Astrocyte of the hippocampus (primary cell): ENCODE measurements at regions not wholly inside any gene's neighbourhood (a gene's known extent, or its start where the extent isn't known, plus 50 kb on each side); places are given as distances from the start of the nearest gene placed in this dataset.

ENCODE experiments used
- DNase-seq: peaks from one replicate; pipeline ENCODE4 v3.0.0; 2011; ENCODE audit warnings: low read depth, low spot score

- peak; percentile 62 for DNase-seq
Measured at GRCh38 chr4:38189445-38189844, 229.2 kb downstream of the PTTG2 start.

- peak; percentile 87 for DNase-seq
Measured at GRCh38 chr4:38190717-38191178, 230.6 kb downstream of the PTTG2 start.

- no peak for DNase-seq
Measured at GRCh38 chr4:38192516-38192915, 232.3 kb downstream of the PTTG2 start.

- no peak for DNase-seq
Measured at GRCh38 chr4:38193236-38193863, 233.2 kb downstream of the PTTG2 start.

- DNase-seq: no peak
Measured at GRCh38 chr4:38194047-38194602, 233.9 kb downstream of the PTTG2 start.

GRCh38 chr4:38195486-38195885, 235.3 kb downstream of the PTTG2 start:
- DNase-seq: no peak

- DNase-seq: no peak
Measured at GRCh38 chr4:38195911-38196310, 235.7 kb downstream of the PTTG2 start.

GRCh38 chr4:38202242-38202641, 242.0 kb downstream of the PTTG2 start:
- DNase-seq: no peak

- DNase-seq: no peak
Measured at GRCh38 chr4:38203609-38204008, 243.4 kb downstream of the PTTG2 start.

GRCh38 chr4:38204339-38205035, 244.3 kb downstream of the PTTG2 start:
- no peak for DNase-seq

- DNase-seq: no peak
Measured at GRCh38 chr4:38205261-38205660, 245.1 kb downstream of the PTTG2 start.

GRCh38 chr4:38207110-38207457, 246.9 kb downstream of the PTTG2 start:
- no peak for DNase-seq

GRCh38 chr4:38209654-38210053, 249.5 kb downstream of the PTTG2 start:
- no peak for DNase-seq

GRCh38 chr4:38210396-38211114, 250.4 kb downstream of the PTTG2 start:
- peak; percentile 85 for DNase-seq

- no peak for DNase-seq
Measured at GRCh38 chr4:38211885-38212284, 251.7 kb downstream of the PTTG2 start.

GRCh38 chr4:38213083-38213805, 253.0 kb downstream of the PTTG2 start:
- no peak for DNase-seq

GRCh38 chr4:38222892-38223291, 262.7 kb downstream of the PTTG2 start:
- no peak for DNase-seq

- no peak for DNase-seq
Measured at GRCh38 chr4:38223306-38223705, 263.1 kb downstream of the PTTG2 start.

- DNase-seq: no peak
Measured at GRCh38 chr4:38223782-38224236, 263.6 kb downstream of the PTTG2 start.

- DNase-seq: no peak
Measured at GRCh38 chr4:38224850-38225249, 264.7 kb downstream of the PTTG2 start.

GRCh38 chr4:38226170-38226569, 266.0 kb downstream of the PTTG2 start:
- DNase-seq: no peak
